GM12801 (cell line): ENCODE measurements at regions not wholly inside any gene's neighbourhood (a gene's known extent, or its start where the extent isn't known, plus 50 kb on each side); places are given as distances from the start of the nearest gene placed in this dataset.

ENCODE experiments used
- CTCF ChIP-seq: IDR thresholded peaks from one replicate; pipeline ENCODE4 v1.5.1; 2011; ENCODE audit warnings: control low read depth; ENCODE audit not compliant: insufficient read length; ENCODE audit errors: extremely low read depth

- no peak for TF ChIP-seq CTCF
Observed at GRCh38 chr4:143762511-143762910, 62.0 kb upstream of the FREM3 start.
